ENCODE measurements at regions not wholly inside any gene's neighbourhood (a gene's known extent, or its start where the extent isn't known, plus 50 kb on each side); places are given as distances from the start of the nearest gene placed in this dataset.

GRCh38 chr2:49265471-49265870, 111.2 kb upstream of the FSHR start:
- H3K4me3 ChIP-seq (ENCODE audit: low read depth, low read length), result no peak overlapping the region
- TF ChIP-seq, protein P1, sequence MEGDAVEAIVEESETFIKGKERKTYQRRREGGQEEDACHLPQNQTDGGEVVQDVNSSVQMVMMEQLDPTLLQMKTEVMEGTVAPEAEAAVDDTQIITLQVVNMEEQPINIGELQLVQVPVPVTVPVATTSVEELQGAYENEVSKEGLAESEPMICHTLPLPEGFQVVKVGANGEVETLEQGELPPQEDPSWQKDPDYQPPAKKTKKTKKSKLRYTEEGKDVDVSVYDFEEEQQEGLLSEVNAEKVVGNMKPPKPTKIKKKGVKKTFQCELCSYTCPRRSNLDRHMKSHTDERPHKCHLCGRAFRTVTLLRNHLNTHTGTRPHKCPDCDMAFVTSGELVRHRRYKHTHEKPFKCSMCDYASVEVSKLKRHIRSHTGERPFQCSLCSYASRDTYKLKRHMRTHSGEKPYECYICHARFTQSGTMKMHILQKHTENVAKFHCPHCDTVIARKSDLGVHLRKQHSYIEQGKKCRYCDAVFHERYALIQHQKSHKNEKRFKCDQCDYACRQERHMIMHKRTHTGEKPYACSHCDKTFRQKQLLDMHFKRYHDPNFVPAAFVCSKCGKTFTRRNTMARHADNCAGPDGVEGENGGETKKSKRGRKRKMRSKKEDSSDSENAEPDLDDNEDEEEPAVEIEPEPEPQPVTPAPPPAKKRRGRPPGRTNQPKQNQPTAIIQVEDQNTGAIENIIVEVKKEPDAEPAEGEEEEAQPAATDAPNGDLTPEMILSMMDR (IDR thresholded peaks at IDR 0.05; ENCODE audit: control insufficient read depth, extremely low read depth, insufficient read depth), result no peak
- no peak for DNase-seq (ENCODE audit: low read depth)

DNA sequence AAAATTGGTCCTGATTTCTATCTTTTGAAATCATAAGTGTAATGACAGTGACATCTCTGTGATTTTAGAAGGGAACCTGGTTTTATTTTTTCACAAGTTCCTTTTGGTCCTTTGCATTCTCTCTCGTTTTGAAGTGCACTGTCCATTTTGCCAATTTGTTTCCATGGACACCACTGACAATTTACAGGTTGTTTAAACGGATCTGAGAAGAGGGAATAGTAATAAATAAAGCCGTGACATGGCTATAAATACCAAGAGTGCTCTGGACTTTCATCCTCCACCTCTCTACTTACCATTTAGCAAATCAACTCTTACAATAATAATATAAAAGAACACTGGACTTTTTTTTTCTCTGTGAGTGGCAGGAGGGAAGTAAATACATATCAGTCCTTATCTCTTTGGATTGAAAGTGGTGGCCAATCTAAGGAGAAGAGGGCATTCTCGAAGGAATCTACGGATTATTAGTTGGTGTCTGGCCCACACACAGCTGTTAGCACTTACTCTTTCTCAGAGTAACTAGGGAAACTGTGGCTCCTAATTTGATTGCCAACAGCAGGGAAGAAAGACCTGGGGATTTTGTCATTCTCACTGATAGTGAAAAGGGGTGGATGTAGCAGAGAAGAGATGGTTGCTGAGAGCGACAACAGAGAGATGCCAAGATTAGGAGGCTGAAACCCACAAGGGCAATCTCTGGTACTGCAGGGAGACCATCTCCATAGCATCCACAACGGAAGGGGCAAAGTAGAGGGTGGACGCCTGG, 108.7 kb upstream of the FSHR start:
- TF ChIP-seq, protein P1 (IDR thresholded peaks at IDR 0.05; ENCODE audit: control insufficient read depth, extremely low read depth, insufficient read depth), result no peak
- no peak overlapping the region for H3K4me3 ChIP-seq (ENCODE audit: low read depth, low read length)
- DNase-seq (ENCODE audit: low read depth), result no peak

GRCh38 chr2:49261781-49262180, 107.5 kb upstream of the FSHR start:
- DNase-seq (ENCODE audit: low read depth), result no peak
- no peak overlapping the region for H3K4me3 ChIP-seq (ENCODE audit: low read depth, low read length)
- TF ChIP-seq, protein P1 (IDR thresholded peaks at IDR 0.05; ENCODE audit: control insufficient read depth, extremely low read depth, insufficient read depth), result no peak

DNA sequence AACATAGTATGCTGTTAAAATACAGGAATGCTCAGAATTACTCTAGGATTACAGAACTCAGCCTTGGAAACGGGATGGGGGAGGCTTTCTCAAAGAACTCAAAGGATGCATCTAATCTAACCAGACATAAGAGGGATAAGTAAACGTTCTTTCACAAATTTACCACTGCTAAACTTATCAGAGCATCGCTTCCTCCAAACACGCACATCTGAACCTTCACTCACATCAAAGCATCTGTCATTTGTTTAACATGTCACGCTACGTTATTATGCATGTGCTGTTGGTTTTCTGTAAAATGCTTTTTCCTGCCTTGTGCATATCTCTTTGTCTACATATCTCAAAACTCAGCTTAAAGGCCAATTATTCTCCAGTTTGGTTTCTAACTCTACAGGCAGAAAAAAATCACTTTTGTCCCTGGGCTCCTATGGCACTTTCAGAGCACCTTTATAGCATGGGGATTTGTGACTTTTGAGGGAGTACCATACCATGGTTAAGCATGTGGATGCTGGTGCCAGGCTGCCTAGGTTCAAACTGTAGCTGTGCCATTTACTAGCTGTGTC, 106.7 kb upstream of the FSHR start:
- DNase-seq (ENCODE audit: low read depth), result no peak
- H3K4me3 ChIP-seq (ENCODE audit: low read depth, low read length), result no peak overlapping the region
- TF ChIP-seq, protein P1 (IDR thresholded peaks at IDR 0.05; ENCODE audit: control insufficient read depth, extremely low read depth, insufficient read depth), result no peak

DNA sequence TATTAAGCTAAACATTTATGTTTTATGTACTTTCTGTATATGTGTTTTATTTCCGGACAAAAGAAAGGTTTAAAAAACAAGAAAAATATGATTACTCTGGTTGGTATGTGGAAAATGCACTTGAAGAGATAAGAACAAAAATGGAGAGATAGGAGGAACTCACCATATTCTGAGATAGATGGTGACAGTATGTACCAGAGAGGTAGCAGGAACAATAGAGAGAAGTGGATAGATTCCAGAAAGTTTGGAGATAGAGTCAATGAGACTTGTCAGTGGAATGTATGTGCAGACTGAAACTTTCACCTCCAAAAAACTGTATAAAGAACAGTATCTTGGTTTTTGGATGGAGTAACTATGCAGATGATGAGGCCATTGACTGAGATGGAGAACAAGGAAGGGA, 105.6 kb upstream of the FSHR start:
- TF ChIP-seq, protein P1 (IDR thresholded peaks at IDR 0.05; ENCODE audit: control insufficient read depth, extremely low read depth, insufficient read depth), result no peak
- DNase-seq (ENCODE audit: low read depth), result no peak
- H3K4me3 ChIP-seq (ENCODE audit: low read depth, low read length), result no peak overlapping the region

GRCh38 chr2:49255409-49255971, 101.2 kb upstream of the FSHR start:
- no peak overlapping the region for H3K4me3 ChIP-seq (ENCODE audit: low read depth, low read length)
- DNase-seq (ENCODE audit: low read depth), result no peak
- TF ChIP-seq, protein P1 (IDR thresholded peaks at IDR 0.05; ENCODE audit: control insufficient read depth, extremely low read depth, insufficient read depth), result peak; percentile 26

Measured in LNCaP clone FGC (cell line).